ENCODE measurements at regions not wholly inside any gene's neighbourhood (a gene's known extent, or its start where the extent isn't known, plus 50 kb on each side); places are given as distances from the start of the nearest gene placed in this dataset.

DNA sequence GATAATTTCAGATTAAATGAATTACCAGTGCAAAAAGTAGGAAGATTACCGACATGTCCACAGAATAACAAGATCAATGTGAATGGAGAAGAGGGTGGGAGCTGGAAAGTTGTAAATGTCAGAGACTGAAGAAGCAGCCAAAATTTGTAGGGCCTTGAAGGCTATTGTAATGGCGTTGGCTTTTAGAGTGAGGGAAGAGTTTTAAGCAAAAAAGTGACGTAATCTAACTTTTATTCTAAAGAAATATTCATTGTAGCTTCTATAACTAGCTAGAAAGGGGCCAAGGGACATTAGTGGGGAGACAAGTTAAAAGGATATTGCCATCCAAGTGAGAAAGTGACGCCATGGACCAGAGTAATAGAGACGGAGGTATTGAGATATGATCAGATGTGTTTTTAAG is 63.3 kb upstream of the PCDH7 start:
- TF ChIP-seq, protein P1, sequence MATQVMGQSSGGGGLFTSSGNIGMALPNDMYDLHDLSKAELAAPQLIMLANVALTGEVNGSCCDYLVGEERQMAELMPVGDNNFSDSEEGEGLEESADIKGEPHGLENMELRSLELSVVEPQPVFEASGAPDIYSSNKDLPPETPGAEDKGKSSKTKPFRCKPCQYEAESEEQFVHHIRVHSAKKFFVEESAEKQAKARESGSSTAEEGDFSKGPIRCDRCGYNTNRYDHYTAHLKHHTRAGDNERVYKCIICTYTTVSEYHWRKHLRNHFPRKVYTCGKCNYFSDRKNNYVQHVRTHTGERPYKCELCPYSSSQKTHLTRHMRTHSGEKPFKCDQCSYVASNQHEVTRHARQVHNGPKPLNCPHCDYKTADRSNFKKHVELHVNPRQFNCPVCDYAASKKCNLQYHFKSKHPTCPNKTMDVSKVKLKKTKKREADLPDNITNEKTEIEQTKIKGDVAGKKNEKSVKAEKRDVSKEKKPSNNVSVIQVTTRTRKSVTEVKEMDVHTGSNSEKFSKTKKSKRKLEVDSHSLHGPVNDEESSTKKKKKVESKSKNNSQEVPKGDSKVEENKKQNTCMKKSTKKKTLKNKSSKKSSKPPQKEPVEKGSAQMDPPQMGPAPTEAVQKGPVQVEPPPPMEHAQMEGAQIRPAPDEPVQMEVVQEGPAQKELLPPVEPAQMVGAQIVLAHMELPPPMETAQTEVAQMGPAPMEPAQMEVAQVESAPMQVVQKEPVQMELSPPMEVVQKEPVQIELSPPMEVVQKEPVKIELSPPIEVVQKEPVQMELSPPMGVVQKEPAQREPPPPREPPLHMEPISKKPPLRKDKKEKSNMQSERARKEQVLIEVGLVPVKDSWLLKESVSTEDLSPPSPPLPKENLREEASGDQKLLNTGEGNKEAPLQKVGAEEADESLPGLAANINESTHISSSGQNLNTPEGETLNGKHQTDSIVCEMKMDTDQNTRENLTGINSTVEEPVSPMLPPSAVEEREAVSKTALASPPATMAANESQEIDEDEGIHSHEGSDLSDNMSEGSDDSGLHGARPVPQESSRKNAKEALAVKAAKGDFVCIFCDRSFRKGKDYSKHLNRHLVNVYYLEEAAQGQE (IDR thresholded peaks at IDR 0.05; ENCODE audit: unreplicated experiment) = no peak
- no peak for TF ChIP-seq POLR2AphosphoS5 (IDR thresholded peaks at IDR 0.05; ENCODE audit: low read depth)
- TF ChIP-seq STAT1 (IDR thresholded peaks at IDR 0.05; ENCODE audit: unreplicated experiment) = no peak
- TF ChIP-seq EZH2 (IDR thresholded peaks at IDR 0.05; ENCODE audit: low read depth, unreplicated experiment) = no peak
- TF ChIP-seq, protein P2, sequence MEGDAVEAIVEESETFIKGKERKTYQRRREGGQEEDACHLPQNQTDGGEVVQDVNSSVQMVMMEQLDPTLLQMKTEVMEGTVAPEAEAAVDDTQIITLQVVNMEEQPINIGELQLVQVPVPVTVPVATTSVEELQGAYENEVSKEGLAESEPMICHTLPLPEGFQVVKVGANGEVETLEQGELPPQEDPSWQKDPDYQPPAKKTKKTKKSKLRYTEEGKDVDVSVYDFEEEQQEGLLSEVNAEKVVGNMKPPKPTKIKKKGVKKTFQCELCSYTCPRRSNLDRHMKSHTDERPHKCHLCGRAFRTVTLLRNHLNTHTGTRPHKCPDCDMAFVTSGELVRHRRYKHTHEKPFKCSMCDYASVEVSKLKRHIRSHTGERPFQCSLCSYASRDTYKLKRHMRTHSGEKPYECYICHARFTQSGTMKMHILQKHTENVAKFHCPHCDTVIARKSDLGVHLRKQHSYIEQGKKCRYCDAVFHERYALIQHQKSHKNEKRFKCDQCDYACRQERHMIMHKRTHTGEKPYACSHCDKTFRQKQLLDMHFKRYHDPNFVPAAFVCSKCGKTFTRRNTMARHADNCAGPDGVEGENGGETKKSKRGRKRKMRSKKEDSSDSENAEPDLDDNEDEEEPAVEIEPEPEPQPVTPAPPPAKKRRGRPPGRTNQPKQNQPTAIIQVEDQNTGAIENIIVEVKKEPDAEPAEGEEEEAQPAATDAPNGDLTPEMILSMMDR (conservative IDR thresholded peaks at IDR 0.05; ENCODE audit: low read depth in 2 of 2) = no peak
- no peak for TF ChIP-seq ZNF331 (CRISPR knock-in tag; IDR thresholded peaks at IDR 0.05; ENCODE audit: low read depth)
- TF ChIP-seq, protein P3, sequence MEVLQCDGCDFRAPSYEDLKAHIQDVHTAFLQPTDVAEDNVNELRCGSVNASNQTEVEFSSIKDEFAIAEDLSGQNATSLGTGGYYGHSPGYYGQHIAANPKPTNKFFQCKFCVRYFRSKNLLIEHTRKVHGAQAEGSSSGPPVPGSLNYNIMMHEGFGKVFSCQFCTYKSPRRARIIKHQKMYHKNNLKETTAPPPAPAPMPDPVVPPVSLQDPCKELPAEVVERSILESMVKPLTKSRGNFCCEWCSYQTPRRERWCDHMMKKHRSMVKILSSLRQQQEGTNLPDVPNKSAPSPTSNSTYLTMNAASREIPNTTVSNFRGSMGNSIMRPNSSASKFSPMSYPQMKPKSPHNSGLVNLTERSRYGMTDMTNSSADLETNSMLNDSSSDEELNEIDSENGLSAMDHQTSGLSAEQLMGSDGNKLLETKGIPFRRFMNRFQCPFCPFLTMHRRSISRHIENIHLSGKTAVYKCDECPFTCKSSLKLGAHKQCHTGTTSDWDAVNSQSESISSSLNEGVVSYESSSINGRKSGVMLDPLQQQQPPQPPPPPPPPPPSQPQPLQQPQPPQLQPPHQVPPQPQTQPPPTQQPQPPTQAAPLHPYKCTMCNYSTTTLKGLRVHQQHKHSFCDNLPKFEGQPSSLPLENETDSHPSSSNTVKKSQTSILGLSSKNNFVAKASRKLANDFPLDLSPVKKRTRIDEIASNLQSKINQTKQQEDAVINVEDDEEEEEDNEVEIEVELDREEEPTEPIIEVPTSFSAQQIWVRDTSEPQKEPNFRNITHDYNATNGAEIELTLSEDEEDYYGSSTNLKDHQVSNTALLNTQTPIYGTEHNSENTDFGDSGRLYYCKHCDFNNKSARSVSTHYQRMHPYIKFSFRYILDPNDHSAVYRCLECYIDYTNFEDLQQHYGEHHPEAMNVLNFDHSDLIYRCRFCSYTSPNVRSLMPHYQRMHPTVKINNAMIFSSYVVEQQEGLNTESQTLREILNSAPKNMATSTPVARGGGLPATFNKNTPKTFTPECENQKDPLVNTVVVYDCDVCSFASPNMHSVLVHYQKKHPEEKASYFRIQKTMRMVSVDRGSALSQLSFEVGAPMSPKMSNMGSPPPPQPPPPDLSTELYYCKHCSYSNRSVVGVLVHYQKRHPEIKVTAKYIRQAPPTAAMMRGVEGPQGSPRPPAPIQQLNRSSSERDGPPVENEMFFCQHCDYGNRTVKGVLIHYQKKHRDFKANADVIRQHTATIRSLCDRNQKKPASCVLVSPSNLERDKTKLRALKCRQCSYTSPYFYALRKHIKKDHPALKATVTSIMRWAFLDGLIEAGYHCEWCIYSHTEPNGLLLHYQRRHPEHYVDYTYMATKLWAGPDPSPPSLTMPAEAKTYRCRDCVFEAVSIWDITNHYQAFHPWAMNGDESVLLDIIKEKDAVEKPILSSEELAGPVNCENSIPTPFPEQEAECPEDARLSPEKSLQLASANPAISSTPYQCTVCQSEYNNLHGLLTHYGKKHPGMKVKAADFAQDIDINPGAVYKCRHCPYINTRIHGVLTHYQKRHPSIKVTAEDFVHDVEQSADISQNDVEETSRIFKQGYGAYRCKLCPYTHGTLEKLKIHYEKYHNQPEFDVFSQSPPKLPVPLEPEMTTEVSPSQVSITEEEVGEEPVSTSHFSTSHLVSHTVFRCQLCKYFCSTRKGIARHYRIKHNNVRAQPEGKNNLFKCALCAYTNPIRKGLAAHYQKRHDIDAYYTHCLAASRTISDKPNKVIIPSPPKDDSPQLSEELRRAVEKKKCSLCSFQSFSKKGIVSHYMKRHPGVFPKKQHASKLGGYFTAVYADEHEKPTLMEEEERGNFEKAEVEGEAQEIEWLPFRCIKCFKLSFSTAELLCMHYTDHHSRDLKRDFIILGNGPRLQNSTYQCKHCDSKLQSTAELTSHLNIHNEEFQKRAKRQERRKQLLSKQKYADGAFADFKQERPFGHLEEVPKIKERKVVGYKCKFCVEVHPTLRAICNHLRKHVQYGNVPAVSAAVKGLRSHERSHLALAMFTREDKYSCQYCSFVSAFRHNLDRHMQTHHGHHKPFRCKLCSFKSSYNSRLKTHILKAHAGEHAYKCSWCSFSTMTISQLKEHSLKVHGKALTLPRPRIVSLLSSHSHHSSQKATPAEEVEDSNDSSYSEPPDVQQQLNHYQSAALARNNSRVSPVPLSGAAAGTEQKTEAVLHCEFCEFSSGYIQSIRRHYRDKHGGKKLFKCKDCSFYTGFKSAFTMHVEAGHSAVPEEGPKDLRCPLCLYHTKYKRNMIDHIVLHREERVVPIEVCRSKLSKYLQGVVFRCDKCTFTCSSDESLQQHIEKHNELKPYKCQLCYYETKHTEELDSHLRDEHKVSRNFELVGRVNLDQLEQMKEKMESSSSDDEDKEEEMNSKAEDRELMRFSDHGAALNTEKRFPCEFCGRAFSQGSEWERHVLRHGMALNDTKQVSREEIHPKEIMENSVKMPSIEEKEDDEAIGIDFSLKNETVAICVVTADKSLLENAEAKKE (CRISPR knock-in tag; IDR thresholded peaks at IDR 0.05) = no peak
- TF ChIP-seq CREB1 (CRISPR knock-in tag; IDR thresholded peaks at IDR 0.05; ENCODE audit: low read depth) = no peak
- TF ChIP-seq, protein P4, sequence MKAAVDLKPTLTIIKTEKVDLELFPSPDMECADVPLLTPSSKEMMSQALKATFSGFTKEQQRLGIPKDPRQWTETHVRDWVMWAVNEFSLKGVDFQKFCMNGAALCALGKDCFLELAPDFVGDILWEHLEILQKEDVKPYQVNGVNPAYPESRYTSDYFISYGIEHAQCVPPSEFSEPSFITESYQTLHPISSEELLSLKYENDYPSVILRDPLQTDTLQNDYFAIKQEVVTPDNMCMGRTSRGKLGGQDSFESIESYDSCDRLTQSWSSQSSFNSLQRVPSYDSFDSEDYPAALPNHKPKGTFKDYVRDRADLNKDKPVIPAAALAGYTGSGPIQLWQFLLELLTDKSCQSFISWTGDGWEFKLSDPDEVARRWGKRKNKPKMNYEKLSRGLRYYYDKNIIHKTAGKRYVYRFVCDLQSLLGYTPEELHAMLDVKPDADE (IDR thresholded peaks at IDR 0.05) = no peak
- TF ChIP-seq EZH2phosphoT487 (IDR thresholded peaks at IDR 0.05; ENCODE audit: unreplicated experiment) = no peak
- no peak for TF ChIP-seq ZNF114 (CRISPR knock-in tag; IDR thresholded peaks at IDR 0.05)
- TF ChIP-seq JUNB (IDR thresholded peaks at IDR 0.05; ENCODE audit: unreplicated experiment) = no peak
- TF ChIP-seq NANOG (IDR thresholded peaks at IDR 0.05; ENCODE audit: borderline replicate concordance) = no peak
- no peaks in the 10 kb centered on the region for H3K4me1 Mint-ChIP-seq
- no peak for ATAC-seq
- H3K36me3 Mint-ChIP-seq (ENCODE audit: low read depth) = no peaks in the 10 kb centered on the region
- no peak overlapping the region for H2AFZ ChIP-seq
- no peak overlapping the region for H3K4me3 Mint-ChIP-seq
- H3K9me2 ChIP-seq (ENCODE audit: insufficient read depth) = no peaks in the 10 kb centered on the region
- no peak overlapping the region for H3K4me2 ChIP-seq
- no peak for DNase-seq (ENCODE audit: low spot score)
- H4K20me1 ChIP-seq (replicated peaks; ENCODE audit: insufficient read depth) = no peaks in the 10 kb centered on the region
- no peaks in the 10 kb centered on the region for H3K79me2 ChIP-seq (replicated peaks; ENCODE audit: insufficient read depth)
- no peak overlapping the region for H3K27ac Mint-ChIP-seq
- no peaks in the 10 kb centered on the region for H3K27me3 Mint-ChIP-seq (ENCODE audit: insufficient read depth, low read depth, poor library complexity)
- H3K27ac ChIP-seq (ENCODE audit: low read depth) = no peak overlapping the region
- H3K27me3 ChIP-seq (ENCODE audit: insufficient read depth) = no peaks in the 10 kb centered on the region
- no peaks in the 10 kb centered on the region for H3K36me3 ChIP-seq (ENCODE audit: insufficient read depth)
- no peak overlapping the region for H3K4me3 ChIP-seq
- H3K4me1 ChIP-seq (ENCODE audit: insufficient read depth) = no peaks in the 10 kb centered on the region
- no peaks in the 10 kb centered on the region for H3F3A ChIP-seq (replicated peaks; ENCODE audit: low read depth)
- no peaks in the 10 kb centered on the region for H3K9me3 Mint-ChIP-seq
